DMS114 treated with DMSO at 0.1 percent for 48 hours (cell line): ENCODE measurements at regions not wholly inside any gene's neighbourhood (a gene's known extent, or its start where the extent isn't known, plus 50 kb on each side); places are given as distances from the start of the nearest gene placed in this dataset.
A peak's percentile ranks its signal among the peaks of the same experiment; 100 is the strongest.

ENCODE experiments used
- DNase-seq: peaks from one replicate; lab custom pipeline; 2025; ENCODE audit not compliant: unreplicated experiment; lab: John Stamatoyannopoulos, UW

DNA sequence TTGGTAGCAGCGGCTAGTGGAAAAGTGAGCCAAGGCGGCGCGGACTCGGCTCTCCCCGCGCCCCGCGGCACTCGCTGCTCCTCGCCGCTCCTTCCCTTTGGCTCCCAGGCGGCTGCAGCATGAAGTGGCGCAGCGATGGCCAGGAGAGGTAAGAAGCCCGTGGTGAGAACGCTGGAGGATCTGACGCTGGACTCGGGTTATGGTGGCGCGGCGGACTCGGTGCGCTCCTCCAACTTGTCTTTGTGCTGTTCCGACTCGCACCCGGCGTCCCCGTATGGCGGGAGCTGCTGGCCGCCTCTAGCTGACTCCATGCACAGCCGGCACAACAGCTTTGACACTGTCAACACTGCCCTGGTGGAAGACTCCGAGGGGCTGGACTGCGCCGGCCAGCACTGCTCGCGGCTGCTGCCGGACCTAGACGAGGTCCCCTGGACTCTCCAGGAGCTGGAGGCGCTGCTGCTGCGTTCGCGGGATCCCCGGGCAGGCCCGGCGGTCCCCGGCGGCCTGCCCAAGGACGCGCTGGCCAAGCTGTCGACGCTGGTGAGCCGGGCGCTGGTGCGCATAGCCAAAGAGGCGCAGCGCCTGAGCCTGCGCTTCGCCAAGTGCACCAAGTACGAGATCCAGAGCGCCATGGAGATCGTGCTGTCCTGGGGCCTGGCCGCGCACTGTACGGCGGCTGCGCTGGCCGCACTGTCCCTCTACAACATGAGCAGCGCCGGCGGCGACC lies 225.6 kb upstream of the CRY1 start:
- peak; percentile 16 for DNase-seq

DNA sequence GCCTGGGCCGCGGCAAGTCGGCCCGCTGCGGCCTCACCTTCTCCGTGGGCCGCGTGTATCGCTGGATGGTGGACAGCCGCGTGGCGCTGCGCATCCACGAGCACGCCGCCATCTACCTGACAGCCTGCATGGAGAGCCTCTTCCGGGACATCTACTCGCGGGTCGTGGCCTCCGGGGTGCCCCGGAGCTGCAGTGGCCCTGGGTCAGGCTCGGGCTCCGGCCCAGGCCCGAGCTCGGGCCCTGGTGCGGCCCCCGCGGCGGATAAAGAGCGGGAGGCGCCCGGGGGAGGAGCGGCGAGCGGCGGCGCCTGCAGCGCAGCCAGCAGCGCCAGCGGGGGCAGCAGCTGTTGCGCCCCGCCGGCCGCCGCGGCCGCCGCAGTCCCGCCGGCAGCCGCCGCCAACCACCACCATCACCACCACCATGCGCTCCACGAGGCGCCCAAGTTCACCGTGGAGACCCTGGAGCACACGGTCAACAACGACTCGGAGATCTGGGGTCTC lies 226.2 kb upstream of the CRY1 start:
- DNase-seq: no peak

DNA sequence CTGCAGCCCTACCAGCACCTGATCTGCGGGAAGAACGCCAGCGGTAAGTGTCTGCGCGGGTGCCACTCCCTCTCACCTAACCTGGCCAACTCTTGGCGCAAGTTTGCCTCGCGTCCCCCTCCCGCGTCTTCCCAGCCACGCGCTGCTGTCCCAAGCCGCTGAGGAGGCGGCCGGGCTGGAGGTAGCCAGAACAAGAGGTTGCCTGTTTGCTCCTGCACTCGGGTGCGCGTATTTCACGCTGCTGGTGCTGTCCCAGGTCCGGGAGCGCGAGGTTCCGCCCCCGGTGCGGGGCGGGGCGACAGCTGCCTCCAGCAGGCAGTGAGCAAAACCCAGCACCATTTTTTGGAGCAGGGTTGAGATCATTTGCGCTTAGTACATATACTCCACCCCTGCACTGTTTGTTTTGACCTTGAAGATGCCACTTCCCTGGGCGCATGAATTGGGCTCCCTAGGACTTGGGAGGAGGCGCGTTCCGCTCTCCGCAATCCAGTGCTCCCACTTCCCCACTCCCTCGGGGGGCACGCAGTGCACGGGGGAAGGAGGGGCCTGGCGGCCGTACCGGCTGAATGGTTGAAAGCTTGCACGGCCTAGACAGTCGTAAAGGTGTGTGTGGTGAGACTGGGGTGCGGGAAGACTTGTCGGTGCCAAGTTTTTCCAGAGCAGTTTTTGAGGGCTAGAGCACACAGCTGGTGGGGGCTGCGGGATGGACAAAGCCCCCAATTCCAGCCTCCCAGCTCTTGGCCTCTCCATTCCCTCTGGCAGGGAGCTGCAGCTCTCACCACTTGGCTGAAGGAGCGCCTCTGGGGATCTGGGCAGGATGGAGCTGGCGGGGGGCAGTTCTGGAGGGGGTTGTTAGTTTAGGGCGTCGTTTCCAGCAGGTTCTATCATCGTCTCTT lies 226.9 kb upstream of the CRY1 start:
- no peak for DNase-seq

DNA sequence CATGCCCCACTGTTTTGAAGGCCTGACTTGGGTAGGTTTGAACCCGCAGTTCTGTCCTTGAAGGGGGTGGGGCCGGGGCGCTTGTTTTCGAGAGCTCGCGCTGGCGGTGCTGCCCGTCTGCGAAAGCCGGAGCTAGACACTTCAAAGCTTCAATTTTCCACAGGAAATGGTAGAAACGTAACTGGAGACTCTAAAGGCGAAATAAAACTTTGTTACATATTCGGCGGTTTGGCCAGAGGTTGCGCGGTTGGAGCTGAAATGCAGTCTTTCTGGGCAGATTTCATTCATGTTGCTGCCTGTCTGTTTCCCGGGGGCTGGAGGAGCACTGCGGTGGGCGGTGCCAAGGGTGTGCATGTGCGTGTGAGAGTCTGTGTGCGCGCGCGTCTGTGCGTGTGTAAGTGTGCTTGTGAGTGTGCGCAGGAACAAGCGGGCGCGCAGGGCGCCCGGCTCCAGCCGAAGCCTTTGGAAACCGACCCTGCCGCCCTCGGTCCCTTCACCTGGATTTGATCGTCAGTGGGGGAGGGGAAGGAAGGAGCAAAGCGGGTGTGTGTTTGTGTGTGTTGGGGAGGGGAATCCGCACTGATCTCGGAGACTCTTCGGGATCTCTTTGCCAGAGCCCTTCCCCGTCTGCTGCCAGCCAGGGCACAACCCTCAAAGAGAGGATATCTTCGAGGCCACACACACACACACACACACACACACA lies 227.7 kb upstream of the CRY1 start:
- peak; percentile 19 for DNase-seq

DNA sequence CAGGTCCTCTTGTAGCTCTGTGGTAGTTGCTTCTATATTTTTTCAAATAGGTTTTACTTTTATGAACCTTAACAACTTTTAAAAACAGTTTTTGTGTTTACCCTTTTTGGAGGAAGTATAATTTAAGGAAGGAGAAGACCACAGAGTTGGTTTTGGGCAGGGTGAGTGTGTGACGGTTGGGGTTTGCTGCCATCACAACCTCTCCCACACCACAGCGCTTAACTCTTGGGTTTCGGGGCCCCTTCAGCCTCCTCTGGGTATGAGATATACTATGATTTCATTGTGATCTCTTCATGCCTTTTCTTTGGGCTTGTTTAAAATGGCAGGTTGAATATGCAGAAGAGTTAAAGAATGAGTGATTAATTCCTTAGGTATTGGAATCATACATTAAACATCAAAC lies 228.7 kb upstream of the CRY1 start:
- DNase-seq: no peak

DNA sequence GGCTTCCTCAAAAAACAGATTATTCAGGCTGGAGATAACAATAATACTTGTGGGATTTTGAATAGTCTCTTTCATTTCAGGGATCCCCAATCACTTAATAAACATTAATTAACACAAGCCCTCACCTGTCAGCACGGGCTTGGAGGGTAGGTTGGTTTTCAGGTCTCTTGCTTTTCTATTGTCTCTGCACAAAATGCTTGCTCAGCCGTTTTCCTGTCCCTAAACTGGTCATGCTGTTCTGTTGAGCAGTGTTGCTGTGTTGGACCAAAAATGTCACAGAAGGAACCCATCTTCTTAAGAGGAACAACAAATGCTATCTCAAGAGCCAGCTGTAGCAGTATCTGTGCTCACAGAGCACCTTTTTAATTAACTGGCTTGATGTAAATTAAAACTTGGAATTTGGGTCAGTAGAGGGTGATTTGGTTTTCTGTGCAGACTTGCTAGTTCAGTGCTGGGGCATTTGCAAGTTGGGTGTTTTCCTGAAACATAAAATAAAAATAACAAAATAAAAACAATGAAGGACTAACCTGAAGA lies 231.8 kb upstream of the CRY1 start:
- DNase-seq: no peak

DNA sequence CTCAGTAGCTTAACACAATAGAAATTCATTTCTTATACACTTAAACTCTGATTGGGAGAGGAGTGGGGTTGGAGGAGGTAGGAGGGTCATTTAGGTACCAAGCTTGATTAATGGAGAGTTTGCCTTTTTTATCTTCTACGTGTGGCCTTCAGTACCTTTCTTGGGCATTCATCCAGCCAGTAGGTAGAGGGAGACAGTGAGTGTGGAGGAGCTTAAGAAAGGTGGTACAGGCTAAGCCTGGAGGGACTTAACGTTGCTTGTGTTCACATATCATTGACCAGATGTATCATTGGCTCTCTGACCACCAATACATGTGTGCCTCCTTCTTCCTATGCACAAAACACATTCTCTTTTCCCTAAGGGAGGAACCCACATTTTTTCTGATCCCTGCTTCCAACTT lies 232.9 kb upstream of the CRY1 start:
- DNase-seq: no peak

DNA sequence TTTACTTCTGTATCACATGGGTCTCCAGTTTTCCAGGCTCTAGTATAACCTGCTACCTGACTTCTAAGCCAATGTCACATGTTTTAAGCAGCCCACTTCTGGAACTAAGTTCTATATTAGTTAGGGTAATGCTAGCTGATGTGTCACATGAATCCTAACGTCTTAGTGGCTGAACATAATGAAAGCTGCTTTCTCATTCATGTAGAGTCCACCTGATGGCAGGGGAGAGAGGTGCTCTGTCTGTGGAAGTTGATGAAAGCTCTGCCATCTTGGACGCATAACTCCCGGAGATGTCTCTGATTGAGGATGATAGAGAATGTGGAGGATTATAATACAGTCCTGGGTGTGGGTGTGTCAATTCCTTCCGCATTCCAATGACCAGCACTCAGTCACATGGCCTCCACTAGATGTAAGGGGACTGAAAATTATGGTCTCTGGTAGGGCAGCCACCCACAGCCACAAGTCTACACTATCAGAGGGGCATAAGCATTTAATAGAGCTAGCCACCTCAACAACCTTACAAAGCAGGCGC lies 234.4 kb upstream of the CRY1 start:
- no peak for DNase-seq

DNA sequence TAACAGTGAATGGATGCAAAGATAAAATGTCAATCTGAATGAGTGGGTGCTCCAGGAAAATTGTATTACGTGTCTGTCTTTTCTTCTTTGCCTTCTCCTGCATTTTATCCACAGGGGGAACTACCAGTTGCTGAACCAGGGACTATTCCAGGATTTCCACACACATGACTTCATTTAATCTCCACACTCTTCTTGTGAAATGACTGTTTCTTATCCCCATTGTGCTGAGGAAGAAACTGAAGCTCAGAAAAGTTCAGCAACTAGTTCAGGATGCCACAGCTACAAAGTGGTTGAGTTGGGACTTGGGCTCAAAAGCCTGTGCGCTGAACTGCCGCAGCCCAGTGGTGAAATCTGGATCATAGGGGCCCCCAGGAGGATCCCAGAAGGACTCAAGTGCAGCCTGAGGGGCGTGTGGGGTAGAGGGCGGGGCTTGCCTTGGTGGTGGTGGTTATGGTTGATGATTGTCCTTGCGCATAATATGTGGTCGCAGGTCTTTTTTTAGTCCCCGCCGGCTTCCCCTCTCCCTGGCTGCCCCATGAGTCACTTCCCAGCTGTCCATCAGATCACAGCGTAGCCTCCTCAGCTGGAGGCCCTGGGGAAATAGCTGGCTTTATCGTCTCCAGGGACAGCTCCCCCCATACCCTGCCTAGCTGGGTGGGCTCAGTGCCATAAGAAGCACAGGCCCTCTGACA lies 235.2 kb upstream of the CRY1 start:
- no peak for DNase-seq

DNA sequence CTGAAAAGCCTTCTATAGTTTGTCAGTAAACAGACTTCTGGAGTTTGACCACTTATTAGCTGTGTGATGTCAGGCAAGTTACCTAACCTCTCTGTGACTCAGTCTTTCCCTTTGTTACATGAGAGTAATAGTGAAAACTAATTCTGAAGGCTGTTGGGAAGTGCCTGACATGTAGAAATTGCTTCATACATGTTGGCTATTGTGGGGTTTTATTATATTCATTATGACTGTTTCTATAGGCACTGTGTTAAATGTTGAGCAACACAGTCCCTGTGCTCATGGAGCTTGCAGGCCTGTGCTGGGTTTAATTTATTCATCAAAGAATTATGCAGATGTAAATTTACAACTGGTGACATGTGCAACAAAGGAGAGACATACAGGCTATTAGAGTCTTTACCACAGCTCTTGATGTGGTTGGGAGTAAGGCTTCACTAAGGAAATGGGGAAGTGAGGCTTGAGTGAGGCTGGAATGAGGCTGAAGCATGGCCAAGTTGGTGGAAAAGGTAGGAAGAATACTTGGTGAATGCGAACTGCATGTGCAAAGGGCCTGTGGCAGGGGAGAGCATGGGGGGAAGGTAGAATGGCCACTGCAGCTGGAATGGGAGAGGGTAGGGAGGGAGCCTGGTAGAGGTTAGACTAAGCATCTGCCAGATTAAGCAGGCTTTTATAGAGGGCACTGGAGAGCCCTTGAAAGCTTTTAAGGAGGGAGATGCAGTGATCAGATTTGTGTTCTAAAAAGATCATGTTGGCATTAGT lies 236.4 kb upstream of the CRY1 start:
- DNase-seq: no peak

DNA sequence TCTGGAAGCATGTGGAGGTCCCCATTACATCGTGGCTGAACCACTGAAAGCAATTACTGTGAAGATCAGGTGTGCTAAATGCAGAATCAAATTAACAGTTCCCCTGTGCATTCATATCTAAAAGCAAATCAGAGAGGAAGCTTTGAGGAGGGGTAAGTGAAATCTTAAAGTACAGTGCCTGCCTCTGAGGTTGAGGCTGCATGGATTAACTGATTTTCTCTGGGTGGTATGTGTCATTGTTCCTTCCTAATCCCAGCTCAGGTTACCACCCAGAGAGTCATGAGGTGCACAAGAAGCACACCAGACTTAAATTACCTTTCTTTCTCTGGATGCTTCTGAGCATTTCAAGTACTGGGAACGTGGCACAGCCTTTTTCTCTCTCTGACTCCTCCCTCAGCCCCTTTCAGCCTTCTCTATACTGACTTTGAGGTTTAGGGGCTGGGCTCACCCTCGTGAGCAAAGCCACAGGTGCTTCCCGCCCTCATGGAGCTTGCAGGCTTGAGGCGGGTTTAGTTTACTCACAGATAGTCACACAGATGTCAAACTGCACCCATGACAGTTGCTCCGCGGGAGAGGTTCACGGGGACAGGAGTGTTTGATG lies 237.6 kb upstream of the CRY1 start:
- DNase-seq: no peak

DNA sequence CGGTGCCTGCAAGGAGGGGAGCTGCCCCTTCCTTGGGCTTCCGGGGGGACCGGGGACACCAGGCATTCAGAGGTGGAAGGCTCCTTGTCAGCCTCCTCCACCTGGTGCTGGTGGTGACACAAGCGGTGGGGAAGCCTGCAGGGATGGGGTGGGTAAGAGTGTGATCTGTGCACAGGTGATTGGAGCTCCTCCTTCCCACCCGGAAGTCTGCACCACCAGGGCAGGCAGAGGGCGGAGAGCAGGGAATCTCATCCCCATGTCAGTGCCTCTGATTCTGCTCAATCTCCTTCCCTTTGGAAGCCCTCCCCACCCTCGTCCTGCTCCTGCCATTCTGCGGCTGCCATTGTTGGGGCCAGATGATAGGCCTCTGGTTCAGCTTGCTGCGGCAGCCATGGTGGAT lies 238.1 kb upstream of the CRY1 start:
- DNase-seq: no peak

DNA sequence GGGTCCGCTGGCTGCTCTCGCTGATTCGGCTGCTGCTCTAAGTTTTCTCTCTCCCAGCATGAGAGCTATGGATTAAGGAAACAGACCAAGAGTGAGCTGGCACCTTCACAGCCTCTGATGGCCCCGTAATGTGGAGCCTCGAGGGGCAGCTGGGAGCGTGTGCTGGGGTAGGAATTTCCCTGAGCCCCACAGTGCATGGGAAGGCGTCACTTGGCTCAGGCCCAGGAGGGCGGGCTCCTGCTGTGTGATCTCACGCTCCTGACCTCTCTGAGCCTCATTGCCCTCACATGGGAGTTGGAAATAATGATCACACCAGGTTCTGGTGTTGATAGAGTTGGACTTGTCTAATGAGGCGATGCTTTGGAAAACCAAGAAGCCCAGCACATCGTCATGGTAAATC lies 238.6 kb upstream of the CRY1 start:
- DNase-seq: no peak

DNA sequence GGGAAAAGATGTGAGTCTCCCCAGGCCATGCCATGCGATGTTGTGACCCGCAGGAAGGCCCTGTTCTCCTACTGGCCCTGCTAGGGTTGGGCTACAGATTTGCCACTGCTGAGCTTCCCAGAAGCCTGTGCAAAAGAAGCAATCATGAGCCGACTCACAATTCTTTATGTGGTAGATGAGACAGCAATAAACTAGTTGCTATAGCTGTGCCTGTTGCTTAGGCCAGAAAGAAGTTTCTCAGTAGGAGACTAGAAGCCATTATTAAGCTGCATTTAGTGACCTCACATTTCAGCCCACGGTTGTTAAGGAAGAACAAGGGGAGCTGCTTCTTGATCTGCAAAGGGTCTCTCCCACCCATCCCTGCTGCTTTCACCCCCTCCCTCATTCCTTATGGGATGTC lies 239.4 kb upstream of the CRY1 start:
- no peak for DNase-seq

DNA sequence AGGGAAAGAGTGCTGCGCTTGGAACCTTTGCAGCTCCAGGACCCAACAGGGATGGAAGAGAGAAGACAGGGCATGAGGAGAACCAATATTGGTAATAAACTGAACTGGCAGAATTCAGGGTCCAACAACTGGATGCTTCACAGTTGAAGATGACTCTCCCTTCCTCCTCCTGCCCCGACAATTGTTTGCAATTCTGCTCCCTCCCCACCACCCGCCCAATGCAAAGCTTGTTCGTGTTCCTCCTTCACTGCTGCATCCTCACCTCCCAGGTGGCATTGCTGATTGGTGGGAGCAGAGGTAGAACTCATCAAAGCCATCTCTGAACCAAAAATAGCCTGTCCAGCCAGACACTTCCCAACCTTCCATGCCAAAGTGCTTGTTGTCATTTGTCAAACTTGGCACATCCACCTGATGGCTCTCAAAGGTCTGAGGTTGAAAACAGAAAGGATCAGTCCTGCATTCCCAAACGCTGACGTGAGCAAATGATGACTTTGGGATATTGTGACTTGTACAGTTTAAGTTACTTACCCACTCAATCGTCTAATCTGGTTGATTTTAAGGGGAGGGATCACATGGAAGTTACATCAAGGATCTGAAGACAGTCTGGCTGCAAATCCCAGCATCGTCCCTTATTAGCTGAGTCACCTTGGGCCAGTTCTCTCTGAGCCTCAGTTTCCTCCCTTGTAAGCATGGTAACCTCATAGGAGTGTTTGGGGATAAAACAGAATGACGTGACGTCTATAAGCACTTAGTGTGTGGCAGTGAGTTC lies 242.6 kb upstream of the CRY1 start:
- DNase-seq: no peak

DNA sequence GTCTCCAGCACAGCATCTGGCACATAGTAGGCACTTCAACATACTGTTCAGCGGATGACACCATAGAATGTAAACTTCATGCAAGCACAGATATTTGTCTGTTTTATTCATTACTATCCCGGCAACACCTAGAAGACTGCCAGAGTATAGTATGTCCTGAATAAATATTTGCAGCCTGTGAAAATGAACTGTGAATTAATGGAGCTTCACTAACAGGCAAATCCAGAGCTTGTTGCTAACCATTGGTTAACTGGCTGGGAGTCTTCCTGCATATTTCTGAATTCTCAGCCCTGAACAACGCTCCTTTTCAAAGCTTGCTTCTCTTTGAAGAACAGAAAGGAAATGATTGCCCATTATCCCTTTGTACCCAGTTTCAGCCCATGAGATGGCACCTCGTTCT lies 243.3 kb upstream of the CRY1 start:
- DNase-seq: no peak

DNA sequence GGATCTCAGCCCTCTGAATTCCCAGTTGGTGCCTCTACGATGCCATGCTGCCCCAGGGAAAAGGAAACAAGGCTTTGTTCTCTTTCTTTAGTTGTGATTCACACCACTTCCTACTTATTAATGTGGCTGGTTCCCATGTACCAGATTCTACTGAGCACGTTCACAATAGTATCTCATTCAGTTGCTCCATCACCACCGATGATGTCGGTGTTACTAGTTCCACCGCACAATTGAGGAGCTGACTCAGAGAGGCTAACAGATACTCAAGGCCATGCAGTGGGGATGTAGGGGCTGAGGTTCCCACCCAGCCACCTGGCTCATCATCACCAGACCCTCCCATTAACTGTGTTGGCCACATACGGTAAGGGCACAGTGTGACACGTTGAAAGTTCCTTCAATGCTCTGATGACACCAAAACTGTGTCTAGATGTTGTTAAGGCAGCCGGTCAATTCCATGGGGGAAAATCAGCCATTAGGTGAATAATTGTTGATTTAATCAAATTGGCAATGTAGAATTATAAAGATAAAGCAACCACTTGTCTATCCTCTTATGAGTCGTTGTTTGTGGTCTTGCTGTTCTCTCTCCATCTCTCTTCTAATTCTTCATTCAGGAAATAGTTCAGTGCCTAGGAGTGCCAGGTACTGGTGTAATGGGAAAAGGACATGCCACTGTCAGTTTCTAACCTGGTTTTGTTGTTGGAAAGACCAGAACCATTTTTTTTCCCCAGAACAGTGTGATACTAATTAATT lies 244.2 kb upstream of the CRY1 start:
- no peak for DNase-seq

DNA sequence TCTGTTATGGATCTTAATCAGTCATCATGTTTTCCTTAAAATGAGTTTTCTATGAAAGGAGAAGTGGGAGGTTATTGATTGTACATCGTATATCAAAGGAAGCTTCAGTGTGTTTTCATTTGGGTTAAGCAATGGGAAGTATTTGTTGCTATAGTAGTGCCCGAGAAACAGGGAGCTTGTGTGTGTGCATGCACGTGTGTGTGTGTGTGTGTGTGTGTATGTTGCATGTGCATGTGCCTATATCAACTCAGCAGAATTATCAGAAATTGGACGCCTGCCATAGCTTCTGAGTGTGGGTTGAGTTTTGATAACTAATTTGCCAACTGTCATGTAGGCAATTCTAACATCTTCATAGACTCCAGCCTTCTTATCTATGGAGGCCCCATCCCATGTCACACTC lies 246.1 kb upstream of the CRY1 start:
- DNase-seq: no peak
